Testis (tissue), 2 donors: ENCODE measurements at regions not wholly inside any gene's neighbourhood (a gene's known extent, or its start where the extent isn't known, plus 50 kb on each side); places are given as distances from the start of the nearest gene placed in this dataset.

Experiments
- DNase-seq: peaks from one replicate; pipeline ENCODE4 v3.0.0-alpha.2; 2019
- H3K27ac ChIP-seq, 2 donors: fragments of 200-600 bp; sonication (generic); one replicate each; pipeline ENCODE4 v1.5.1; 2019
- H3K27me3 ChIP-seq: fragments of 200-600 bp; sonication (generic); one replicate; pipeline ENCODE4 v1.5.1; 2019
- H3K36me3 ChIP-seq: fragments of 200-600 bp; sonication (generic); one replicate; pipeline ENCODE4 v1.5.1; 2017; ENCODE audit warnings: low read depth; ENCODE audit errors: missing control alignments
- H3K4me1 ChIP-seq: fragments of 200-600 bp; sonication (generic); one replicate; pipeline ENCODE4 v1.5.1; 2019
- H3K4me3 ChIP-seq, 2 donors: fragments of 200-600 bp; sonication (generic); one replicate each; pipeline ENCODE4 v1.5.1; 2017 to 2019
- H3K9me3 ChIP-seq: fragments of 200-600 bp; sonication (generic); one replicate; pipeline ENCODE4 v1.5.1; 2017
- CTCF ChIP-seq, 3 experiments: fragments of 450-650 bp in 2 of 3; fragments of 200-600 bp in 1 of 3; sonication (generic) in 1 of 3; IDR thresholded peaks; one replicate each; pipeline ENCODE4 v1.5.1; 2016 to 2019; ENCODE audit warnings: antibody characterized with exemption in 3 of 3, mild to moderate bottlenecking in 2 of 3, moderate library complexity in 1 of 3
- POLR2A ChIP-seq: fragments of 450-650 bp; IDR thresholded peaks from one replicate; pipeline ENCODE4 v1.6.1; 2017; ENCODE audit warnings: antibody characterized with exemption, mild to moderate bottlenecking, moderate library complexity
- WGBS, 2 donors: methylation state at CpG; one replicate each; pipeline ENCODE4 v1.1.5; 2018; 5-methylcytosine and 5-hydroxymethylcytosine counted together
- intact Hi-C: fragments of 100-400 bp; cut with DNase I; formaldehyde crosslinking; loops from one replicate; pipeline ENCODE4 v1.15.1; 2023; ENCODE audit warnings: low total_unique reads

GRCh38 chr20:53785320-53785719 is 191.7 kb upstream of the ZNF217 start:
- no peak overlapping the region for H3K4me3 ChIP-seq
- H3K4me1 ChIP-seq = no peaks in the 10 kb centered on the region
- H3K9me3 ChIP-seq = no peaks in the 10 kb centered on the region
- H3K27ac ChIP-seq = no peak overlapping the region
- no peaks in the 10 kb centered on the region for H3K27me3 ChIP-seq
- intact Hi-C loops = no loop called here
- no peak for DNase-seq
- no peaks in the 10 kb centered on the region for H3K36me3 ChIP-seq
- 96 to 99% methylated on average over 3 of the region's 3 CpGs for WGBS, 2 donors
- no peak for TF ChIP-seq CTCF (IDR thresholded peaks at IDR 0.05)
- no peak for TF ChIP-seq POLR2A

- WGBS, 2 donors = 70 to 73% methylated on average over 3 of the region's 3 CpGs
- H3K9me3 ChIP-seq = no peaks in the 10 kb centered on the region
- H3K4me3 ChIP-seq = no peak overlapping the region
- no peak overlapping the region for H3K27ac ChIP-seq
- no peak for DNase-seq
- H3K27me3 ChIP-seq = no peaks in the 10 kb centered on the region
- intact Hi-C loops = no loop called here
- TF ChIP-seq POLR2A = no peak
- H3K36me3 ChIP-seq = no peaks in the 10 kb centered on the region
- no peaks in the 10 kb centered on the region for H3K4me1 ChIP-seq
These were observed 190.1 kb upstream of the ZNF217 start for GRCh38 chr20:53783768-53784167.

GRCh38 chr20:53782612-53783246 is 189.1 kb upstream of the ZNF217 start:
- 93 to 96% methylated on average over 4 of the region's 4 CpGs for WGBS, 2 donors
- DNase-seq = no peak
- H3K4me1 ChIP-seq = no peaks in the 10 kb centered on the region

GRCh38 chr20:53779822-53780221 is 186.2 kb upstream of the ZNF217 start:
- DNase-seq = no peak
- 57 to 68% methylated on average over 1 of the region's 1 CpG for WGBS, 2 donors
- no peaks in the 10 kb centered on the region for H3K27me3 ChIP-seq
- no peaks in the 10 kb centered on the region for H3K36me3 ChIP-seq
- no peak overlapping the region for H3K27ac ChIP-seq
- no peaks in the 10 kb centered on the region for H3K9me3 ChIP-seq
- no peaks in the 10 kb centered on the region for H3K4me1 ChIP-seq
- no peak overlapping the region for H3K4me3 ChIP-seq
- no peak for TF ChIP-seq CTCF (IDR thresholded peaks at IDR 0.05)
- no peak for TF ChIP-seq POLR2A
- intact Hi-C loops = no loop called here

More at GRCh38 chr20:53782612-53783246, 189.1 kb upstream of the ZNF217 start:
- TF ChIP-seq CTCF (IDR thresholded peaks at IDR 0.05) (no peak), POLR2A (no peak)
- Histone ChIP-seq H3K9me3 (no peaks in the 10 kb centered on the region), H3K27me3 (no peaks in the 10 kb centered on the region), H3K36me3 (no peaks in the 10 kb centered on the region), H3K4me3 (no peak overlapping the region), H3K27ac (no peak overlapping the region)
- intact Hi-C loops = no loop called here

GRCh38 chr20:53778736-53779135 is 185.1 kb upstream of the ZNF217 start:
- 90 to 100% methylated on average over 7 of the region's 7 CpGs for WGBS, 2 donors
- TF ChIP-seq CTCF (IDR thresholded peaks at IDR 0.05) (no peak), POLR2A (no peak)
- H3K36me3 ChIP-seq = no peaks in the 10 kb centered on the region
- no peaks in the 10 kb centered on the region for H3K27me3 ChIP-seq
- intact Hi-C loops = no loop called here
- no peak overlapping the region for H3K4me3 ChIP-seq
- H3K9me3 ChIP-seq = no peaks in the 10 kb centered on the region
- no peaks in the 10 kb centered on the region for H3K4me1 ChIP-seq
- H3K27ac ChIP-seq = no peak overlapping the region
- DNase-seq = no peak
